ENCODE measurements at regions not wholly inside any gene's neighbourhood (a gene's known extent, or its start where the extent isn't known, plus 50 kb on each side); places are given as distances from the start of the nearest gene placed in this dataset.

- DNase-seq, result no peak
These were observed 234.7 kb upstream of the CSF3R start for GRCh38 chr1:36717431-36717830.

GRCh38 chr1:36715797-36716196, 233.1 kb upstream of the CSF3R start:
- DNase-seq, result no peak

- DNase-seq, result no peak
These were observed 231.6 kb upstream of the CSF3R start for GRCh38 chr1:36714301-36714700.

GRCh38 chr1:36711480-36711879, 228.8 kb upstream of the CSF3R start:
- DNase-seq, result no peak

GRCh38 chr1:36710951-36711350, 228.2 kb upstream of the CSF3R start:
- no peak for DNase-seq

GRCh38 chr1:36709869-36710481, 227.3 kb upstream of the CSF3R start:
- DNase-seq, result no peak

- DNase-seq, result no peak
These were observed 225.9 kb upstream of the CSF3R start for GRCh38 chr1:36708587-36708986.

GRCh38 chr1:36707221-36707620, 224.5 kb upstream of the CSF3R start:
- no peak for DNase-seq

GRCh38 chr1:36706416-36706815, 223.7 kb upstream of the CSF3R start:
- no peak for DNase-seq

GRCh38 chr1:36705629-36706028, 222.9 kb upstream of the CSF3R start:
- DNase-seq, result no peak

GRCh38 chr1:36703526-36704208, 221.0 kb upstream of the CSF3R start:
- peak; percentile 85 for DNase-seq

GRCh38 chr1:36702963-36703362, 220.2 kb upstream of the CSF3R start:
- DNase-seq, result no peak

GRCh38 chr1:36699113-36699911, 216.6 kb upstream of the CSF3R start:
- no peak for DNase-seq

- no peak for DNase-seq
These were observed 215.3 kb upstream of the CSF3R start for GRCh38 chr1:36697836-36698605.

GRCh38 chr1:36696261-36696940, 213.7 kb upstream of the CSF3R start:
- DNase-seq, result no peak

GRCh38 chr1:36693603-36694002, 210.9 kb upstream of the CSF3R start:
- DNase-seq, result no peak

GRCh38 chr1:36693161-36693525, 210.4 kb upstream of the CSF3R start:
- DNase-seq, result no peak

- DNase-seq, result no peak
These were observed 209.9 kb upstream of the CSF3R start for GRCh38 chr1:36692465-36693160.

GRCh38 chr1:36691374-36691773, 208.7 kb upstream of the CSF3R start:
- no peak for DNase-seq

- no peak for DNase-seq
These were observed 207.3 kb upstream of the CSF3R start for GRCh38 chr1:36689992-36690391.

GRCh38 chr1:36687312-36687711, 204.6 kb upstream of the CSF3R start:
- DNase-seq, result no peak

Measured in dermis blood vessel endothelial cell (primary cell).